ENCODE measurements at regions not wholly inside any gene's neighbourhood (a gene's known extent, or its start where the extent isn't known, plus 50 kb on each side); places are given as distances from the start of the nearest gene placed in this dataset.

DNA sequence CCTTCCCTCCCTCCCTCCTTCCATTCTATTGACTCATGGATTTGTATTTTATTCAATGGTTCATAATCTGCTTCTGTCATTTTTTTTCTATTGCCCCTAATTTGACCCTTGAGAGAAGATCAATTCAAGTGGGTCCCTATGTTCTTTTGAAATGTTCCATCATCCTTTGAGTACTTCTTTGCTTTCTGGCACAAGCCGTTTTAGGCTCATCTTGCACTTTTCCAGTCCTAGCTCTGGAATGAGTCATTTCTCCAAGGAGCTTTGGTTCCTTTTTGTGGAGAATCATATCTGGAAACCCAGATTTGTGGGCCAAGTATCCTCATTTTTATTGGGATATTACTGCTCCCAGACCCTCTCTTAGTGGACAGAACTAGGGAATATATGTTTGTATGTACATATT lies 126.8 kb upstream of the PTPN3 start:
- DNase-seq (ENCODE audit: low read depth in 2 of 2) = no peak
- TF ChIP-seq, protein P1, sequence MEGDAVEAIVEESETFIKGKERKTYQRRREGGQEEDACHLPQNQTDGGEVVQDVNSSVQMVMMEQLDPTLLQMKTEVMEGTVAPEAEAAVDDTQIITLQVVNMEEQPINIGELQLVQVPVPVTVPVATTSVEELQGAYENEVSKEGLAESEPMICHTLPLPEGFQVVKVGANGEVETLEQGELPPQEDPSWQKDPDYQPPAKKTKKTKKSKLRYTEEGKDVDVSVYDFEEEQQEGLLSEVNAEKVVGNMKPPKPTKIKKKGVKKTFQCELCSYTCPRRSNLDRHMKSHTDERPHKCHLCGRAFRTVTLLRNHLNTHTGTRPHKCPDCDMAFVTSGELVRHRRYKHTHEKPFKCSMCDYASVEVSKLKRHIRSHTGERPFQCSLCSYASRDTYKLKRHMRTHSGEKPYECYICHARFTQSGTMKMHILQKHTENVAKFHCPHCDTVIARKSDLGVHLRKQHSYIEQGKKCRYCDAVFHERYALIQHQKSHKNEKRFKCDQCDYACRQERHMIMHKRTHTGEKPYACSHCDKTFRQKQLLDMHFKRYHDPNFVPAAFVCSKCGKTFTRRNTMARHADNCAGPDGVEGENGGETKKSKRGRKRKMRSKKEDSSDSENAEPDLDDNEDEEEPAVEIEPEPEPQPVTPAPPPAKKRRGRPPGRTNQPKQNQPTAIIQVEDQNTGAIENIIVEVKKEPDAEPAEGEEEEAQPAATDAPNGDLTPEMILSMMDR (IDR thresholded peaks at IDR 0.05; ENCODE audit: low read depth, low read length) = no peak
- no peak overlapping the region for H3K4me3 ChIP-seq (replicated peaks in 1 of 2; ENCODE audit: low read depth in 2 of 2, low read length in 2 of 2)

DNA sequence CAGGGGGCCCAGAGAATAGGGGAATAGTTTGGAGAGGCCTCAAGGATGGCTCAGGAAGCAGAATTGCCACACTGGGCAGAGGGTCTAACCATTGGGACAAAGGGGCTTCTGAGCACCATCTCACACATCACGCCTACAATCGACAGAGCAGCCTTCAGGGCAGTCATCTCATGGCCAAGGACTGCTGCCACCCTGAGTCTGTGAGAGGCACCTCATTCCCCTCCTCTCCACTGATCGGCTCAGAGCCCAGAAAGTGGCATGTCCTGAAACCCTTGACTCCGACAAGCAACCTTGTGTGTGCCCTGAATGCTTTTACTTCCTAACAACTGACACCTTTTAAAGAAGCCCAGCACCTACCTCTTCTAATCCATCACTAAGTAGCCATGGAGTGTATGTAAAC lies 128.9 kb upstream of the PTPN3 start:
- DNase-seq (ENCODE audit: low read depth in 2 of 2) = no peak
- TF ChIP-seq, protein P1 (IDR thresholded peaks at IDR 0.05; ENCODE audit: low read depth, low read length) = no peak
- no peak overlapping the region for H3K4me3 ChIP-seq (replicated peaks in 1 of 2; ENCODE audit: low read depth in 2 of 2, low read length in 2 of 2)

DNA sequence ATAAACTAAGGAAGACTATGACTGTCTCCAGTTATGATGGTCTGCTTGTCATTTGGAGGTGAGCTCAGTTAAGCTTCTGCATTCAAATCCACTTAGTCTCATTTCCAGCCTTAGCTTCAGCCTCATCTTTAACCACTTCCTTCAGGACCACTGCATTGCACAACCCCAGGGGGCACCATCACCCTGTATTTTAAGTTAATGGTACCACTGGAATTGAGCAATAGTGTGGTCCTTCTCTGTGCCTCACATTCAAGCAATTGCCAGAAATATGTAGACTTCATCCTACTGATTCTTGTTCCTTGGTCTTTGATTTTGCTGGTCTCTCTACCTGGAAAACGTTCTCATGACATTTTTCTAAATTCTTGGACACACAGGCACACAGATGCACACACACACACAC lies 131.5 kb upstream of the PTPN3 start:
- DNase-seq (ENCODE audit: low read depth in 2 of 2) = no peak
- TF ChIP-seq, protein P1 (IDR thresholded peaks at IDR 0.05; ENCODE audit: low read depth, low read length) = no peak
- no peak overlapping the region for H3K4me3 ChIP-seq (replicated peaks in 1 of 2; ENCODE audit: low read depth in 2 of 2, low read length in 2 of 2)

DNA sequence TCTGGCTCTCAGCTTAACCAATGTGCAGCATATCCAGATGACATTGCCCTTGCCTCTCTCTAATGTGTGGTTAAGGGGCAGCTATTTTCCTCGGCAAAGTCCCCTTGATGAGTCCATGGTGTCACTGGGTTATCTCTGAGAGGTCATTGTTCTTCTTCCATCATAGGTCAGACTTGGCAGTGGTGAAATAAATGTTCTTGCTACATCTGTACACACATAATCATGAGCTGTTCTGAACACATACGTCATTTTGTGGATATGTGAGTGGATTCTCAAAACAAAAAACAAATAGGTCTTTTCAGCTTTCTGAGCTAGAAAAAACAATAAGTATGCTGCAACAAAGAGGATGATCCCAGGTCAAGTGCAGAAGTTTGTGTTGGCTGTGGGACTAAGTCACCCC lies 134.7 kb upstream of the PTPN3 start:
- H3K4me3 ChIP-seq (replicated peaks in 1 of 2; ENCODE audit: low read depth in 2 of 2, low read length in 2 of 2) = no peak overlapping the region
- peak in 1 of 2 donors; percentile 21 for DNase-seq (ENCODE audit: low read depth in 2 of 2)
- TF ChIP-seq, protein P1 (IDR thresholded peaks at IDR 0.05; ENCODE audit: low read depth, low read length) = no peak

DNA sequence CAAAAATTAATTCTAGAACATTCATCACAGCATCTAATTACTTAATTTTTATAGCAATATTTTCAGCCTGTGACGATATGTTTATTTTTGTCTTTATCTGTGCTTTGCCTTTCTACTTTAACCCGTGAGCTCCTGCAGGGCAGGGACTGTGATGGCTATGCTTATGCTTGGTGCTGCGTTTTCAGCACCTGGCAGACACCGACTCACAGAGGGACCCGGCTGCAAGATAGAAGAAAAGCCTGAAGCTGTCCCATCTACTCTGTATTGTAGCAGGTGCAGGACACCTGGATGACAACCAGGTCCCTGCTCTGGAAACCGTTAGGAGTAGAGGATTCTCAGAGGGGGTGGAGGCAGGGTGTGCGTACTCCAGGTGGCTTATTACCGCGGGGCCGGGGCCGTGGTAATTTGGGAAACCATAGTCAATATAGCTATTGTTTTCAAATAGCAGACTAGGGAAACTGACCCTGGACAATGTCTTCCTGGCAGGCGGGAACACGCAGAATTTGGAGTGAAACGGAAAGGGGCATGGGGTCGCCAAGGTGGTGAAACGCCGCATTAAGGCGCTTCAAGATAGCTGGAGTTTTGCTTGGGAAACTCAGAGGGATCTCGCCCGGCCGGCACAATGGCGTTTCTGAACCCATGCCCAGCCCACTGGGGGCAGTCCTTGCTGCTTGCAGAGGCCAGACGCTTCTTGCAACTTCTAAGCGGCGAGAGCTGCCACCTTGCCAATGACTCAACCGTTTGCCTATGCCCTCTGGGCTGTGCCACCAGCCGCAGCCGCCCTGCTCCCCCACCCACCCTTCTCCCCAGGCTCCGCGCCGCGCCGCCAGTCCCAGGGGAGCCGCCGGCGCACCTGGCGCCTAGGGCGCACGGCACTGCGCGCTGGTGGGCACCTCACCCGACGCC lies 140.1 kb upstream of the PALM2AKAP2 start:
- TF ChIP-seq, protein P1 (IDR thresholded peaks at IDR 0.05; ENCODE audit: low read depth, low read length) = no peak
- peak in 1 of 2 donors; percentile 22 for DNase-seq (ENCODE audit: low read depth in 2 of 2)
- H3K4me3 ChIP-seq (replicated peaks in 1 of 2; ENCODE audit: low read depth in 2 of 2, low read length in 2 of 2) = peak overlapping the region; percentile 36 to 37

DNA sequence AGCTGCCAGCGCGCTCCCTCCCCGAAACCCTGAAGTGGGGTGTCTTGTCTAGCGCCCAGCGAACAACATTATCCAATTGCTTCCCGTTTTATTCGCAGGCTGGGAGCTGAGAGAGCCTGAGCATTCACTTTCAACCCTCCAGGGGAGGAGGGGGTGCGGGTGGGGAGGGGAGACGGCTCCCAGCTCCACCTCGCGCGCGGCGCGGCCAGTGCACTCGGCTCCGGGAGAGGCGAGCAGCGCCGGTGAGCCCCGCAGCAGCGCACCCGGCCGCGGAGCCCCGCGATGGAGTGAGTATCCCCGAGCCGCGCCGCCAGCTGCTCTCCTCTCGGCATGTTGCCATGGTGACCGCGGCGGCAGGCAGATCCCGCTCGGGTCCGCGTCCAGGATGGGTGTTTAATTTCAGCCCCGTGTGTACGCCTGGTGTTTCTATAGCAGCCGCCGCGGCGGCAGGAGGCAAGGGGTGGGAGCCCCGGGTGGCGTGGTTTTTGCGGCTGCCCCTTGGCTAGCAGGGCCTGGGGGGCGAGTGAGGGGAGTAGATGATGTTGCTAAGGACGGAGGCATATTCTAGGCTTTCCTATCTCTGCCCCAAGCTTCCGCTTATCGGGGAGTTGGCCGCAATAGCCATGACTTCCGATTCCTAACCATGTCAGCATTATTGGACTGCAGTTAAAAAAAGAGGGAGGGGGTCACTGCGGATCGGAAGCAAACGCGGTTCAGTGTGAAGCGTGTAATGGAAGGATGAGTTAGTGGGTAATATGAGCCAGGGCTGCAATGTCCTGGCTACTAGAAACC lies 139.2 kb upstream of the PALM2AKAP2 start:
- DNase-seq (ENCODE audit: low read depth in 2 of 2) = peak; percentile 18 to 34
- peak overlapping the region; percentile 36 to 37 for H3K4me3 ChIP-seq (replicated peaks in 1 of 2; ENCODE audit: low read depth in 2 of 2, low read length in 2 of 2)
- TF ChIP-seq, protein P1 (IDR thresholded peaks at IDR 0.05; ENCODE audit: low read depth, low read length) = no peak

All from cardiac fibroblast (primary cell).